IPS-18a (cell line): ENCODE measurements at regions not wholly inside any gene's neighbourhood (a gene's known extent, or its start where the extent isn't known, plus 50 kb on each side); places are given as distances from the start of the nearest gene placed in this dataset.

Source experiments
- H3K27ac ChIP-seq: one replicate; pipeline ENCODE4 v1.5.1; 2013; ENCODE audit warnings: low read length
- H3K27me3 ChIP-seq: one replicate; pipeline ENCODE4 v1.6.1; 2013; ENCODE audit warnings: mild to moderate bottlenecking, low read length; ENCODE audit not compliant: control insufficient read depth, insufficient read depth
- H3K36me3 ChIP-seq: one replicate; pipeline ENCODE4 v1.6.1; 2013; ENCODE audit warnings: low read depth, low read length; ENCODE audit not compliant: control insufficient read depth
- H3K4me1 ChIP-seq: one replicate; pipeline ENCODE4 v1.6.1; 2013; ENCODE audit warnings: low read depth, low read length; ENCODE audit not compliant: control insufficient read depth
- H3K4me3 ChIP-seq: one replicate; pipeline ENCODE4 v1.5.1; 2013; ENCODE audit warnings: low read length
- H3K9ac ChIP-seq: one replicate; pipeline ENCODE4 v1.6.1; 2013; ENCODE audit warnings: mild to moderate bottlenecking, low read length, moderate library complexity
- H3K9me3 ChIP-seq: one replicate; pipeline ENCODE4 v1.6.1; 2013; ENCODE audit warnings: low read depth, low read length; ENCODE audit not compliant: control insufficient read depth

DNA sequence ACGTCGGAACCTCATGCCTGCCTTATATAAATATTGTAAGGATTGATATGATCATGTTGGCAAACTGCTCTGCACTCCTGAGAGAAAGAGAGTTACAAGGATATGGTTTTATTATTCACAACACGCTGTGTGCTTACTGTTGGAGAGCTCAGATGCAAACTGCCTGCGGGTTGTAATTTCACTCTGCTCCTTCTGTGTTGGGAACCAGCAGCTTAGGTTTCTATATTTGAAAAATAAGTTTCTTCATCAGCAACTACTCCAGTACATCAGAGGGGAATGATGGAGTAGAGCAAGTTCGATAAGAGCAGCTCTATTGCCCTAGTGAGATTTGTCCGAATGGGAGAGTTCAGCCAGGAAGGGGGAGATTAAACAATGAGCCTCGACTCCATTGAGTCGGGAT is 106.9 kb upstream of the UBL3 start:
- Histone ChIP-seq H3K9ac (no peak overlapping the region), H3K36me3 (no peaks in the 10 kb centered on the region), H3K4me1 (peaks cover 28% of the 10 kb centered on the region), H3K4me3 (no peak overlapping the region), H3K27ac (no peak overlapping the region), H3K9me3 (no peaks in the 10 kb centered on the region), H3K27me3 (no peaks in the 10 kb centered on the region)

DNA sequence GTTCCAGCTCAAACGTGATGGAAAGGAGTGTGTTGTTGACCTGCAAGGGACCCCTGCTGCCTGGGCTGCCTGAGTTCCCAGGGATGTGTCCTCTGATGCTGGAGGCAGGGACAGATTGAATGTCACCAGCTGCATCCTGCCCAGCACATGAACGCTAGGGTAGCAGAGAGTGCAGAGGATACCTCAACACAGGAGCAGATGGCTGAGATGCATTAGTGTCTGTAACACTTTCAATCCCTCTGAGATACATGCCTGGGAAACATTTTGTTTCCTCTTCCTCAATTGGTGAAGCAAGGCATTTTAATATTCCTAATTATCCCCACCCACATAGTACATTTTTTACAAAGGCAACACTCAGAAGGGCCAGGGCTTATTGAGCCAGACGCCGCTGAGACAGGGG is 106.4 kb upstream of the UBL3 start:
- H3K36me3 ChIP-seq = no peaks in the 10 kb centered on the region
- H3K9ac ChIP-seq = no peak overlapping the region
- no peak overlapping the region for H3K27ac ChIP-seq
- no peak overlapping the region for H3K4me3 ChIP-seq
- H3K9me3 ChIP-seq = no peaks in the 10 kb centered on the region
- H3K27me3 ChIP-seq = no peaks in the 10 kb centered on the region
- H3K4me1 ChIP-seq = peaks cover 28% of the 10 kb centered on the region

DNA sequence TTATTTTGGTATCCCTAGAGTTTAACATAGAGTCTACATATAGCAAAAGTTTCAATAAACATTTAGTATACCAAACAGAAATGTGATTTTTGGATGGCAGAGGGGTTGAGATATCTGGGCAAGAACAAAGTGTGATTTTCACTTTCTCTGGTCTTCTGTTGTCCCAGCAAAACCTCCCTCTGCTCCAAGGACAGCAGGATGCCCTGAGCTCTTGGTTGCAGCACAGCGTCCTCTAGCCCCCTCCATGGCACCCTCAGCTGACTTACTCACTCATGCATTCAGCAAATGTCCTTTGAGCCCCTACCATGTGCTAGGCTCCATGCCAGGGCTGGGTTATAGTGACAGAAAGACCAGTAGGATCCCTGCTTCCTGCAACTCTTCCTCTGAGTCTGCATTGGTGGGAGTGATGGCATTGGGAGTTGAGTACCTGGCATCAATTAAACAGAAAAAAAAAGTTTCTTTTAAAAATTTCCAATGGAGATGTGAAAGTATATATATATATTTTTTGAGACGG is 104.8 kb upstream of the UBL3 start:
- Histone ChIP-seq H3K4me1 (peaks cover 28% of the 10 kb centered on the region), H3K9me3 (no peaks in the 10 kb centered on the region), H3K27me3 (no peaks in the 10 kb centered on the region), H3K4me3 (no peak overlapping the region), H3K9ac (no peak overlapping the region), H3K36me3 (no peaks in the 10 kb centered on the region), H3K27ac (no peak overlapping the region)

DNA sequence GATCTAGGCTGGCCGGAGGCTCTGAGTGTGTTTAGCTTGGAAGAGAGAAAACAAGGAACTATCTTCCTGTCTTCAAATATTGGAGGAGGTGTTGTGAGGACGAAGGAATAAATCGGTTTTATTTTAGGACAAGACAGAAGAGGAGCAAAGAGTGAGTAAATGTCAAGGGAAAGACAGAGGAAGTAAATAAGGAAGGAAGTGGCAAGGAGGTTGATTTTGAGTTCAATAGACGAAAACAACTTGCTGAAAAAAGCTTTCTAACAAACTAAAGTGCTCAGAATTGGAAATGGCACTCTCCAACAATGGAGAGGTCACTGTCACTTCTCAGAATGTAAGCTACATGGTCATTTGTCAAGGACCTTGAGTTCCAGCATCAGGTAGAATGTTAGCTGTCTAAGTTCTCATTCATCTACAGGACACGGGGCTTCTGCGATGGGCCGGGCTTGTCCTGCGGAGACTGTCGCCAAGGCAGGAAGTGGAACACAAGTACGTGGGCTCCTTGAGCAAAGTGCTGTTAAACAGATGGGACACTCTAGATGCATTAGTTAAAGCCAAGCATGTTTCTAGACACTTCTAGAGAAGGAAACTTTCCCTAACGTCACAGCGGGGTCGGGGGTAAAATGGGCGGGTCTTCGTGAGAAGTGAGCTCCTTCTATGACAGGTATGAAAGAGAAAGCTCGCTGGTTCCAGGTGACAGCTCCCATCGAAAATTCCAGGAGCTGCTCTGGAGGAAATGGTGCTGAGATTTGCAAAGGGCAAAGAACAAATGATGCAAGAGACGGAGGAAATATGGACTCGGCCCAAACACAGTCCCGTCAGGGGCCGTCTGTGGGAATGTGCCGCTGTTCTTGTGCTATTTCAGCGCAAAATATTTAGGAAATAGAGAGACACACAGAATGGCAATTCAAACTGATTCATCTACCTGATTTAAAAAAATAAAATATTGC is 103.9 kb upstream of the UBL3 start:
- H3K27ac ChIP-seq = no peak overlapping the region
- no peak overlapping the region for H3K9ac ChIP-seq
- no peaks in the 10 kb centered on the region for H3K9me3 ChIP-seq
- H3K4me1 ChIP-seq = peaks cover 26% of the 10 kb centered on the region
- no peaks in the 10 kb centered on the region for H3K27me3 ChIP-seq
- no peaks in the 10 kb centered on the region for H3K36me3 ChIP-seq
- no peak overlapping the region for H3K4me3 ChIP-seq

GRCh38 chr13:29953542-29953941 is 103.1 kb upstream of the UBL3 start:
- H3K9ac ChIP-seq = no peak overlapping the region
- no peaks in the 10 kb centered on the region for H3K27me3 ChIP-seq
- H3K4me3 ChIP-seq = no peak overlapping the region
- H3K36me3 ChIP-seq = no peaks in the 10 kb centered on the region
- H3K4me1 ChIP-seq = peaks cover 18% of the 10 kb centered on the region
- no peak overlapping the region for H3K27ac ChIP-seq
- H3K9me3 ChIP-seq = no peaks in the 10 kb centered on the region

DNA sequence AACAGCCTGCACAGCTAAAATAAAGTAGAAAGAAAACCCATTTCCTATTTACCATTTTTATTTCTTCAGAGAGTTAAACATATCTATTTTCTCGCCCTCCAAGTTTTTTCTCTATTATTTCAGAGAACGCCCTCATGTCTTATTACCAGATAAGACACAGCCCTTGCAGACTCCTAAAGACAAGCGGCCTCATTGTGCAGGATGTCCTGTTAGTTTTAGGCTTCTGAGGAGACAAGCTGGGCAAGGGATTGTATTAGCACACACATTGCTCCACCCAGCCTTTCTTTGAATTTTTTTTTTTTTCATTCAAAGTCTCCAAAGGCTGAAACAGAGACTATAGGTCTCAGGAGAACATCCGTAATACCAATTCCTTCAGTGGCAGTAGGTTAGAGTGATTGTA is 101.8 kb upstream of the UBL3 start:
- no peaks in the 10 kb centered on the region for H3K9me3 ChIP-seq
- H3K36me3 ChIP-seq = no peaks in the 10 kb centered on the region
- no peak overlapping the region for H3K9ac ChIP-seq
- H3K27ac ChIP-seq = no peak overlapping the region
- H3K4me3 ChIP-seq = no peak overlapping the region
- H3K27me3 ChIP-seq = no peaks in the 10 kb centered on the region
- peaks cover 10% of the 10 kb centered on the region for H3K4me1 ChIP-seq

- Histone ChIP-seq H3K9ac (no peak overlapping the region), H3K9me3 (no peaks in the 10 kb centered on the region), H3K4me3 (no peak overlapping the region), H3K27me3 (peaks cover 15% of the 10 kb centered on the region), H3K4me1 (peaks cover 3% of the 10 kb centered on the region), H3K36me3 (no peaks in the 10 kb centered on the region), H3K27ac (no peak overlapping the region)
Measured at GRCh38 chr13:29948791-29949190, 98.4 kb upstream of the UBL3 start.

- Histone ChIP-seq H3K4me1 (peaks cover 8% of the 10 kb centered on the region), H3K27ac (no peak overlapping the region), H3K9me3 (no peaks in the 10 kb centered on the region), H3K36me3 (no peaks in the 10 kb centered on the region), H3K4me3 (no peak overlapping the region), H3K9ac (no peak overlapping the region), H3K27me3 (peaks cover 15% of the 10 kb centered on the region)
Measured at GRCh38 chr13:29948244-29948643, 97.8 kb upstream of the UBL3 start.

GRCh38 chr13:29947839-29948238 is 97.4 kb upstream of the UBL3 start:
- Histone ChIP-seq H3K4me1 (peaks cover 12% of the 10 kb centered on the region), H3K27me3 (peaks cover 15% of the 10 kb centered on the region), H3K9ac (no peak overlapping the region), H3K4me3 (no peak overlapping the region), H3K27ac (no peak overlapping the region), H3K36me3 (no peaks in the 10 kb centered on the region), H3K9me3 (no peaks in the 10 kb centered on the region)

DNA sequence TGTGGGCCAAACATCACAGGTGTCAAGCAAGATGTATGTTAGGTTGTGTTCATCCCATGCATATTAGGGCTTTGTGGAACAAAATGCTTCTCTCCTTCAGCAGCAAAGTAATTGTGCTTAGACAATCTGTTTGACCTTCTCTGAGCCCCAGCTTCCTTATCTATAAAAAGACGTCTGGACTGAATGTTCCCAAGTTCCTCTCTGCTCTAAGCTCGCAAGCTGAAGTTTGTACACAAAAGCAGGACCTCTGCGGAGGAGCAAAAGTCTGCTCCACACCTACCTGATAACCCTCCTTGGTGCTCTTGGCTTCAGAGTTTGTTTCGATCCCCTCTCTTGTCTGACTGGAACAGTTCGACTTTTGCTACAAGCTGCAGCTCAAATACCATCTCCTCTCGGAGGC is 95.7 kb upstream of the UBL3 start:
- Histone ChIP-seq H3K4me3 (no peak overlapping the region), H3K36me3 (no peaks in the 10 kb centered on the region), H3K27ac (no peak overlapping the region), H3K27me3 (peaks cover 32% of the 10 kb centered on the region), H3K4me1 (peaks cover 19% of the 10 kb centered on the region), H3K9me3 (no peaks in the 10 kb centered on the region), H3K9ac (no peak overlapping the region)

DNA sequence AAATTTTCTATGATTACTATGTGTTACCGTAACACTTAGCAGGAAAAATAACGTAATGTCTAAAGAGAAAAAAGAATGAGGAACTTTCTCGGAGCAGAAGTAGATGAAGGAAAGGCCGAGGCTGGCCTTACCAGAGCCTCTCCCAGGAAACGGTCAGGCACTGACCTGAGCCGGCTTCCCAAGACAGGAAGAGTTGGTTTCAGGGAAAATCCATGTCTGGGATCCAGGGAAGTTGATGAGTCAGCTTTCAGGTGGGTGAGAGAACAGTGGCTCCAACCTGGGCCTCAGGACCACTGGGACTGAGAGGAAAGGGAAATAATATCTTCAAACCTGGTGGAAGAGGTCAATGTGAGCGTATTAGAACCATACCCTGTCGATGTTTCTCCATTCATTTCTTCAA is 93.3 kb upstream of the UBL3 start:
- peaks cover 31% of the 10 kb centered on the region for H3K4me1 ChIP-seq
- peak overlapping the region; percentile 9 for H3K4me3 ChIP-seq
- H3K9me3 ChIP-seq = no peaks in the 10 kb centered on the region
- H3K27ac ChIP-seq = no peak overlapping the region
- H3K36me3 ChIP-seq = no peaks in the 10 kb centered on the region
- peaks cover 48% of the 10 kb centered on the region for H3K27me3 ChIP-seq
- H3K9ac ChIP-seq = no peak overlapping the region

DNA sequence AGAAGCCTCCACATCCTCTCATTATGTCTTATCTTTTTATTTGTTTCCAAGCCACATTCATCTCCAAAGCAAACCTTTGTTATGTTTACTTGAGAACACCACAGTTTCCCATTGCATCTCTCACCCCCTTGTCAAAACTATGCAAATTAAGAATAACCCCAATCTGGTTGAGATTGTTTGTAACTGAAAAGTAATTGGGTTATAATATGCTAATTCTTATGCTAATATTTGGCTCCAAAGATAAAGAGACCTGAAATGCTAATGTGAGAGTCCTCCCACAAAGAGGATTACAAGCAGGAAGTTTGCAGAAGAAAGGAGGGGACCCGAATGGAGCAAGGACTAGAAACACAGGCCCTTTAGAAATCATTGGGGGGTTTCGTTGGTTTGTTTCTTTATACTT is 92.9 kb upstream of the UBL3 start:
- H3K9me3 ChIP-seq = no peaks in the 10 kb centered on the region
- H3K36me3 ChIP-seq = no peaks in the 10 kb centered on the region
- no peak overlapping the region for H3K27ac ChIP-seq
- H3K4me1 ChIP-seq = peaks cover 33% of the 10 kb centered on the region
- H3K27me3 ChIP-seq = peaks cover 48% of the 10 kb centered on the region
- no peak overlapping the region for H3K9ac ChIP-seq
- peak overlapping the region; percentile 9 for H3K4me3 ChIP-seq
